Glutamatergic neuron (in vitro differentiated cells): ENCODE measurements at regions not wholly inside any gene's neighbourhood (a gene's known extent, or its start where the extent isn't known, plus 50 kb on each side); places are given as distances from the start of the nearest gene placed in this dataset.

Experiments
- DNase-seq: peaks from one replicate; pipeline ENCODE4 v3.0.0; 2022
- H3K27ac Mint-ChIP-seq: one replicate; pipeline ENCODE4 v1.8.0; 2020; ENCODE audit warnings: mild to moderate bottlenecking, mixed read lengths, inconsistent platforms; ENCODE audit not compliant: unreplicated experiment
- H3K27me3 Mint-ChIP-seq: one replicate; pipeline ENCODE4 v1.8.0; 2020; ENCODE audit warnings: mild to moderate bottlenecking, moderate library complexity, mixed read lengths, inconsistent platforms; ENCODE audit not compliant: unreplicated experiment
- H3K36me3 Mint-ChIP-seq: one replicate; pipeline ENCODE4 v1.8.0; 2020; ENCODE audit warnings: mild to moderate bottlenecking, mixed read lengths, inconsistent platforms; ENCODE audit not compliant: unreplicated experiment
- H3K4me1 Mint-ChIP-seq: one replicate; pipeline ENCODE4 v1.8.0; 2020; ENCODE audit warnings: mild to moderate bottlenecking, low read depth, mixed read lengths, inconsistent platforms; ENCODE audit not compliant: unreplicated experiment
- H3K4me3 Mint-ChIP-seq: one replicate; pipeline ENCODE4 v1.8.0; 2020; ENCODE audit warnings: mild to moderate bottlenecking, mixed read lengths, inconsistent platforms; ENCODE audit not compliant: unreplicated experiment
- H3K9me3 Mint-ChIP-seq: one replicate; pipeline ENCODE4 v1.8.0; 2020; ENCODE audit warnings: mild to moderate bottlenecking, moderate library complexity, mixed read lengths, inconsistent platforms; ENCODE audit not compliant: unreplicated experiment
- TF ChIP-seq, protein P1 (sequence below): fragments of 200-600 bp; sonication (generic); IDR thresholded peaks from one replicate; pipeline ENCODE4 v1.5.0; 2021; ENCODE audit not compliant: partially characterized antibody, unreplicated experiment

DNA sequence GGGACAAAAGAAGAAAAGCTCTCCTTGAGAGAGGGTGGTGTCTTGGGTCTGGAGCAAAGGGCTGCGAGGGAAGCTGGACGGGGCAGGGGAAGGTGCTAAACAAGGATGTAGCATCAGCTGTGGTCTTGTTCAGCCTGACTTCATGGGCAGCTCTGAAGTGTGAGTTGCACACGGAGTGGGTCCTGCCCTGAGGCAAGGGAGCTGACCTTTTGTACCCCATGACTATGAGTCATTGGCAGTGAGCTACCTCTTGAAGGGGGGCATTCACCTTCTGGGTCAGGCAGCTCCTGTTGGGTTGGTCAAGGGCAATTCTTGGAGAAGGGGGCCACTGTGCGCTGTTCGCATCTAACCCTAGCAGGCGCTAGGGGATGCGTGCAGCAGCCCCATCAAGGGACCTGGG lies 151.8 kb downstream of the SMIM20 start:
- no peak for DNase-seq
- H3K9me3 Mint-ChIP-seq: peaks cover 1% of the 10 kb centered on the region
- H3K36me3 Mint-ChIP-seq: no peaks in the 10 kb centered on the region
- TF ChIP-seq, protein P1, sequence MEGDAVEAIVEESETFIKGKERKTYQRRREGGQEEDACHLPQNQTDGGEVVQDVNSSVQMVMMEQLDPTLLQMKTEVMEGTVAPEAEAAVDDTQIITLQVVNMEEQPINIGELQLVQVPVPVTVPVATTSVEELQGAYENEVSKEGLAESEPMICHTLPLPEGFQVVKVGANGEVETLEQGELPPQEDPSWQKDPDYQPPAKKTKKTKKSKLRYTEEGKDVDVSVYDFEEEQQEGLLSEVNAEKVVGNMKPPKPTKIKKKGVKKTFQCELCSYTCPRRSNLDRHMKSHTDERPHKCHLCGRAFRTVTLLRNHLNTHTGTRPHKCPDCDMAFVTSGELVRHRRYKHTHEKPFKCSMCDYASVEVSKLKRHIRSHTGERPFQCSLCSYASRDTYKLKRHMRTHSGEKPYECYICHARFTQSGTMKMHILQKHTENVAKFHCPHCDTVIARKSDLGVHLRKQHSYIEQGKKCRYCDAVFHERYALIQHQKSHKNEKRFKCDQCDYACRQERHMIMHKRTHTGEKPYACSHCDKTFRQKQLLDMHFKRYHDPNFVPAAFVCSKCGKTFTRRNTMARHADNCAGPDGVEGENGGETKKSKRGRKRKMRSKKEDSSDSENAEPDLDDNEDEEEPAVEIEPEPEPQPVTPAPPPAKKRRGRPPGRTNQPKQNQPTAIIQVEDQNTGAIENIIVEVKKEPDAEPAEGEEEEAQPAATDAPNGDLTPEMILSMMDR: no peak
- peaks cover 4% of the 10 kb centered on the region for H3K27me3 Mint-ChIP-seq
- H3K27ac Mint-ChIP-seq: no peak overlapping the region
- H3K4me3 Mint-ChIP-seq: no peak overlapping the region
- no peaks in the 10 kb centered on the region for H3K4me1 Mint-ChIP-seq

DNA sequence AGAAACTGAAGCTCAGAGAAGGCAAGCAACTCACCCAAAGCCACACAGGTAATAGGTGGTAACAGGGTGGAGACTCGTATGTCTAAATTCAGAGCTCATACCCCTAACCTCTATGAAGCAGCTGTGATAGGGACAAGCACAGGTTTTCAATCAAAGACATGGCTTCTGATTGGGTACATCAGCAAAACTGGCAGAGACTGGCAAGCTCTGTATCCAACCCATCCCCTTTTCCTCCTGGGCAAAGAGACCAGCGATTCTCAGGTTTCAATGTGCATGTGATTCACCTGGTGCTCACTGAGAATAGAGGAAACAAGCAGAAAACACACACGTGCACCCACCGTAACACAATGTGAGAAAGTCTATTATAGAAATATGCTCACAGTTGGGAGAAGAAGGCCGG lies 153.0 kb downstream of the SMIM20 start:
- no peak for DNase-seq
- TF ChIP-seq, protein P1: no peak
- H3K9me3 Mint-ChIP-seq: peaks cover 1% of the 10 kb centered on the region
- no peaks in the 10 kb centered on the region for H3K4me1 Mint-ChIP-seq
- H3K36me3 Mint-ChIP-seq: no peaks in the 10 kb centered on the region
- no peak overlapping the region for H3K27ac Mint-ChIP-seq
- peaks cover 4% of the 10 kb centered on the region for H3K27me3 Mint-ChIP-seq
- H3K4me3 Mint-ChIP-seq: no peak overlapping the region

DNA sequence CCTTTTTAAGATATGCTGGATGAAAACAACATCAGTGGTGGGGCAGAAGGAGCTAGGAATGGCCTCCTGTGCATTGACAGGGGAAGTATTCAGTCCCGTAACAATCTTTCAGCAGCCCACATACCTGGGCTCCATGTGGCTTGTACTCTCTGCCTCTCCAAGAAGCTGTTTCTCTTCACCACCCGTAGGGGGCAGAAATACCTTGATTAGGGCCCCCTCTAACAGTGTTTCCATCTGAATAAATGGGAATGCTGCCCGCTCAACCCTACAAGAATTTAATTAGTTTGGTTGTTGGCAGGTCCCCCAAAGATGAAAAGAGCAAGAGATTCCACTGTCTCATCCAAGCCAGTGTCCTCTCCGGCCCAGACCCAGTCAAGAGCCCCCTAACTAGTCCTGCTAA lies 155.2 kb downstream of the SMIM20 start:
- no peak for DNase-seq
- H3K27me3 Mint-ChIP-seq: peaks cover 4% of the 10 kb centered on the region
- no peaks in the 10 kb centered on the region for H3K36me3 Mint-ChIP-seq
- peaks cover 1% of the 10 kb centered on the region for H3K9me3 Mint-ChIP-seq
- TF ChIP-seq, protein P1: no peak
- H3K4me3 Mint-ChIP-seq: no peak overlapping the region
- no peaks in the 10 kb centered on the region for H3K4me1 Mint-ChIP-seq
- no peak overlapping the region for H3K27ac Mint-ChIP-seq

DNA sequence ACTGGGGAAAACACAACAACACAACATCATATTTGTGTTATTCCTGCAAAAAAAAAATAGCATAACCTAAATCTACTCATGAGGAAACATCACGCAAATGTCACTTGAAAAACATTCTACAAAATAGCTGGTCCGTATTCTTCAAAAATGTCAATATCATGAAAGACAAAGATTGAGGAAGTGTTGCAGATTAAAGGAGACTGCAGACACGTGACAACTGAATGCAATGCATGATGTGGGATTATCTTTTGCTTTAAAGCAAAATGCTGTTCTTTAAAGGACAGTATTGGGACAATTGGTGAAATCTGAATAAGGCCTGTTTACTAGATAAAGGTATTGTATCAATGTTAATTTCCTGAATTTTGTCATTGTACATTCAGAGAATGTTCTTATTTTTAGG lies 157.7 kb downstream of the SMIM20 start:
- Mint-ChIP-seq H3K4me1 (no peaks in the 10 kb centered on the region), H3K4me3 (no peak overlapping the region), H3K27ac (no peak overlapping the region), H3K27me3 (peaks cover 2% of the 10 kb centered on the region), H3K9me3 (peaks cover 1% of the 10 kb centered on the region), H3K36me3 (no peaks in the 10 kb centered on the region)
- no peak for DNase-seq
- TF ChIP-seq, protein P1: no peak

DNA sequence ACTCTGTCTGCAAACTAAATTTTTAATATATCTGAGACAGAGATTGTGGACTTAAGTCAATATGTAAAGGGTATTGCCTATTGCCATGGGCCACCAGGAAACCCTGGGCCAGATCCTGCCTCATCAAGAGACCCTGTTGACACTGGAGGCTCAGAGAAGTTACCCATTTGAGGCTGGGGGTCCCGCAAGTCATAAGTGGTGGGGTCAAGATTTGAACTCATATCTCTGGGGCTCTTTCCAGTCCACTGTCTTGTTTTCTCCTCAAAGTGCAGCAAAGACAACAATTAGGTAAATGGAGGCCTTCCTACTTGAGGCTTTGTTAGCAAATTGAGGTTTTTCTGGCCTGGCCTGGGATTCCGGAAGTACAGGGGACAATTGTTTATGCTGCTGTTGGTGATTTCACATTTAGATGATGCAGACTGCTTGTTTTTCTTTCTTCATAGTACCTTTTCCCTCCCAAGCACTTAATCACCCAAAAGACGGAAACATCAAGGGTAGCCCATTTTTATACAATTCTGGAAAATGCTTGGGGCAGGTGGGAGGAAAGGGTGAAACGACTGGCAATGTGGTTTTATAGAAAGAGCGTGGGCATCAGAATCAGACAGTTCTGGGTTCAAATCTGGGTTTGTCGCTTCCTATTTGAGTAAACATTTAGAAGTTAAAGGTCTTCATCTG lies 160.0 kb downstream of the SMIM20 start:
- Mint-ChIP-seq H3K36me3 (no peaks in the 10 kb centered on the region), H3K9me3 (peaks cover 3% of the 10 kb centered on the region)
- TF ChIP-seq, protein P1: no peak

More for the DNA sequence above, 160.0 kb downstream of the SMIM20 start:
- Mint-ChIP-seq H3K27ac (no peak overlapping the region), H3K4me3 (no peak overlapping the region), H3K4me1 (no peaks in the 10 kb centered on the region), H3K27me3 (peaks cover 2% of the 10 kb centered on the region)
- DNase-seq: no peak
